Adrenal gland (tissue), 9 donors: ENCODE measurements at regions not wholly inside any gene's neighbourhood (a gene's known extent, or its start where the extent isn't known, plus 50 kb on each side); places are given as distances from the start of the nearest gene placed in this dataset.

ENCODE experiments used
- DNase-seq, 7 donors: peaks; one replicate each; pipeline ENCODE4 v3.0.0-alpha.2; 2019 to 2020
- H3K27ac ChIP-seq, 5 donors: fragments of 200-600 bp; sonication (generic) in 4 of 5; 1 replicate in 3 of 5; 2 replicates in 2 of 5; pipeline versions ENCODE4 v1.5.1 to v1.8.0; 2016 to 2020; ENCODE audit warnings: mild to moderate bottlenecking in 1 of 5
- H3K27me3 ChIP-seq: fragments of 200-600 bp; 2 replicates; pipeline ENCODE4 v1.8.0; 2021
- H3K36me3 ChIP-seq, 2 donors: fragments of 200-600 bp; replicated peaks in 1 of 2; 1 replicate in 1 of 2; 2 replicates in 1 of 2; pipeline versions ENCODE4 v1.5.1 to v1.8.0; 2018 to 2022
- H3K4me1 ChIP-seq, 2 donors: fragments of 200-600 bp; replicated peaks in 1 of 2; 1 replicate in 1 of 2; 2 replicates in 1 of 2; pipeline versions ENCODE4 v1.5.1 to v1.8.0; 2018 to 2021
- H3K4me3 ChIP-seq, 4 donors: fragments of 200-600 bp; sonication (generic) in 3 of 4; one replicate each; pipeline ENCODE4 v1.5.1; 2016 to 2018
- H3K9me3 ChIP-seq, 3 donors: fragments of 200-600 bp; sonication (generic) in 1 of 3; replicated peaks in 1 of 3; 1 replicate in 2 of 3; 2 replicates in 1 of 3; pipeline versions ENCODE4 v1.5.1 to v1.8.0; 2016 to 2021
- POLR2A ChIP-seq, 2 donors: fragments of 450-650 bp; IDR thresholded peaks; one replicate each; pipeline ENCODE4 v1.6.1; 2017; ENCODE audit warnings: antibody characterized with exemption in 2 of 2, mild to moderate bottlenecking in 2 of 2, moderate library complexity in 1 of 2
- WGBS, 4 donors: extraction: QIAGEN DNeasy Blood & Tissue Kit in 2 of 4; methylation state at CpG; one replicate each; pipeline versions ENCODE4 v1.1.5 to v1.1.7; 2013 to 2017; 5-methylcytosine and 5-hydroxymethylcytosine counted together
- intact Hi-C, 2 donors: fragments of 100-400 bp; cut with DNase I; formaldehyde crosslinking; loops; one replicate each; pipeline versions ENCODE4 v1.14.1 to v1.15.0; 2022 to 2023
- TF ChIP-seq, protein P1 (sequence below), 6 experiments: fragments of 450-650 bp in 4 of 6; fragments of 200-600 bp in 2 of 6; sonication (generic) in 1 of 6; IDR thresholded peaks; 1 replicate in 5 of 6; 2 replicates in 1 of 6; pipeline versions ENCODE4 v1.5.1 to v1.8.0; 2016 to 2021; ENCODE audit warnings: antibody characterized with exemption in 6 of 6, mild to moderate bottlenecking in 2 of 6, moderate library complexity in 1 of 6
- donor health status: healthy with polysubstance abuse.
- donor health status: Bipolar disorder and iron deficiency.
- donor health status: DM: yes; HTN: yes; CAD: no.
- donor health status: DM: no; HTN: no; CAD: no.
- donor health status: DM: no; HTN: no; CAD: no.

DNA sequence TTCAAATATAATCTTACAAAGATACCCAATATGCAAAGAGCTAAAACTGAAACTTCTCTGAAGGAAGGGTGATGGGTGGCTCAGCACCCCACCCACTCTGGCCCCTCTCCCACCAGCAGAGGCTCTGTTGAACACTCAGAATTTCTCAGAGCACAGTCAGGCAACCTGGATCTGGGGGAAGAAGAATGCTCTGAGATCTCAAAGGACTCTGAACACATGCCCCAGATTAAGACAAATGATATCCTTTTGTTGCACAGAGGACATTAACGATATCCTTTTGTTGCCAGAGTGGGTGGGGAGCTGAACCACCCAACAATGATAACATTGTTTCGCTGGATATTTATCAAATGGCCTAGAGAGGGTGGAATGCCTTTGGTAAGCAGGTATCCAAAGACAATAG is 104.8 kb downstream of the LBH start:
- H3K36me3 ChIP-seq: no peaks in the 10 kb centered on the region
- peak overlapping the region in 1 of 5 donors; percentile 41 for H3K27ac ChIP-seq
- TF ChIP-seq POLR2A (IDR thresholded peaks at IDR 0.05): no peak
- TF ChIP-seq, protein P1, sequence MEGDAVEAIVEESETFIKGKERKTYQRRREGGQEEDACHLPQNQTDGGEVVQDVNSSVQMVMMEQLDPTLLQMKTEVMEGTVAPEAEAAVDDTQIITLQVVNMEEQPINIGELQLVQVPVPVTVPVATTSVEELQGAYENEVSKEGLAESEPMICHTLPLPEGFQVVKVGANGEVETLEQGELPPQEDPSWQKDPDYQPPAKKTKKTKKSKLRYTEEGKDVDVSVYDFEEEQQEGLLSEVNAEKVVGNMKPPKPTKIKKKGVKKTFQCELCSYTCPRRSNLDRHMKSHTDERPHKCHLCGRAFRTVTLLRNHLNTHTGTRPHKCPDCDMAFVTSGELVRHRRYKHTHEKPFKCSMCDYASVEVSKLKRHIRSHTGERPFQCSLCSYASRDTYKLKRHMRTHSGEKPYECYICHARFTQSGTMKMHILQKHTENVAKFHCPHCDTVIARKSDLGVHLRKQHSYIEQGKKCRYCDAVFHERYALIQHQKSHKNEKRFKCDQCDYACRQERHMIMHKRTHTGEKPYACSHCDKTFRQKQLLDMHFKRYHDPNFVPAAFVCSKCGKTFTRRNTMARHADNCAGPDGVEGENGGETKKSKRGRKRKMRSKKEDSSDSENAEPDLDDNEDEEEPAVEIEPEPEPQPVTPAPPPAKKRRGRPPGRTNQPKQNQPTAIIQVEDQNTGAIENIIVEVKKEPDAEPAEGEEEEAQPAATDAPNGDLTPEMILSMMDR (IDR thresholded peaks at IDR 0.05): no peak
- H3K4me1 ChIP-seq: peaks cover 0 to 5% of the 10 kb centered on the region in 2 donors
- 58 to 74% (median 63%) methylated on average over 2 of the region's 2 CpGs for WGBS, 4 donors
- no peak overlapping the region for H3K4me3 ChIP-seq
- no peaks in the 10 kb centered on the region for H3K9me3 ChIP-seq
- DNase-seq: no peak
- intact Hi-C loops: no loop called here
- no peaks in the 10 kb centered on the region for H3K27me3 ChIP-seq

- TF ChIP-seq POLR2A (IDR thresholded peaks at IDR 0.05): no peak
- TF ChIP-seq, protein P1 (IDR thresholded peaks at IDR 0.05): no peak
- Histone ChIP-seq H3K27me3 (no peaks in the 10 kb centered on the region), H3K27ac (no peak overlapping the region), H3K36me3 (no peaks in the 10 kb centered on the region), H3K4me1 (peaks cover 0 to 5% of the 10 kb centered on the region in 2 donors), H3K9me3 (no peaks in the 10 kb centered on the region), H3K4me3 (no peak overlapping the region)
- DNase-seq: no peak
- 81 to 91% (median 84%) methylated on average over 16 of the region's 16 CpGs for WGBS, 4 donors
- intact Hi-C loops: no loop called here
Observed at GRCh38 chr2:30336978-30337841, 105.9 kb downstream of the LBH start.

- WGBS, 4 donors: 50 to 70% (median 60%) methylated on average over 3 of the region's 3 CpGs
- TF ChIP-seq, protein P1 (IDR thresholded peaks at IDR 0.05): no peak
- TF ChIP-seq POLR2A (IDR thresholded peaks at IDR 0.05): no peak
- Histone ChIP-seq H3K27ac (no peak overlapping the region), H3K4me3 (no peak overlapping the region), H3K9me3 (no peaks in the 10 kb centered on the region), H3K27me3 (no peaks in the 10 kb centered on the region), H3K4me1 (peaks cover 0 to 5% of the 10 kb centered on the region in 2 donors), H3K36me3 (no peaks in the 10 kb centered on the region)
- DNase-seq: no peak
- intact Hi-C loops: no loop called here
Observed at GRCh38 chr2:30338475-30338874, 107.1 kb downstream of the LBH start.

GRCh38 chr2:30339071-30339470 is 107.7 kb downstream of the LBH start:
- Histone ChIP-seq H3K4me3 (no peak overlapping the region), H3K27ac (no peak overlapping the region), H3K27me3 (no peaks in the 10 kb centered on the region), H3K4me1 (peaks cover 0 to 5% of the 10 kb centered on the region in 2 donors), H3K9me3 (no peaks in the 10 kb centered on the region), H3K36me3 (no peaks in the 10 kb centered on the region)
- TF ChIP-seq, protein P1 (IDR thresholded peaks at IDR 0.05): no peak
- no peak for TF ChIP-seq POLR2A (IDR thresholded peaks at IDR 0.05)
- whole genome bisulfite sequencing, 4 donors: 86 to 95% (median 94%) methylated on average over 4 of the region's 4 CpGs
- DNase-seq: no peak
- intact Hi-C loops: no loop called here
